ENCODE measurements at regions not wholly inside any gene's neighbourhood (a gene's known extent, or its start where the extent isn't known, plus 50 kb on each side); places are given as distances from the start of the nearest gene placed in this dataset.
"Not testable (repeated sequence)": the region's sequence is repeated elsewhere in the genome, so short reads cannot be mapped to it uniquely, and the experiment has no call there.

DNA sequence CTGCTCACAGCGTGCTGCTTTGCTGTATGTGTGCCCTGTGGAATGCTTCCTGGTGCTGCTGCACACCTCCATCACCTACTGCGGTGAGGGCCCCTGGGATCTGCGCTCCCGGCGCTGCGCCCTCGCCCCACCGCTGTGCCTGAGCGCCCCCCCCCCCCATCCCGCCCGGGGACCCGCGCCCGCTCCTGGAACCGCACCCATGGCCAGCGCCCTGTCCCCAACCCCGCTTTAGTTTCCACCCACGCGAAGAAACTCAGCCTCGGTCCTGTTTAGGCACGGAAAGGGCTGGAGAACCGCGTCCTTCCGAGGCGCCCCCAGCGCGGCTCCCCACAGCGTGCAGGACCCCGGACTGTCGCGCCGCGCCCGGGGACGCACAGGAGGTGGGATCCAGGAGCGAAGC, 265.5 kb downstream of the POTEB3 start:
- 65 to 68% (median 66%) methylated on average over 12 to 27 of the region's 36 CpGs; no CpG with 5 or more reads in 2 of the 5 donors for WGBS, 5 donors

DNA sequence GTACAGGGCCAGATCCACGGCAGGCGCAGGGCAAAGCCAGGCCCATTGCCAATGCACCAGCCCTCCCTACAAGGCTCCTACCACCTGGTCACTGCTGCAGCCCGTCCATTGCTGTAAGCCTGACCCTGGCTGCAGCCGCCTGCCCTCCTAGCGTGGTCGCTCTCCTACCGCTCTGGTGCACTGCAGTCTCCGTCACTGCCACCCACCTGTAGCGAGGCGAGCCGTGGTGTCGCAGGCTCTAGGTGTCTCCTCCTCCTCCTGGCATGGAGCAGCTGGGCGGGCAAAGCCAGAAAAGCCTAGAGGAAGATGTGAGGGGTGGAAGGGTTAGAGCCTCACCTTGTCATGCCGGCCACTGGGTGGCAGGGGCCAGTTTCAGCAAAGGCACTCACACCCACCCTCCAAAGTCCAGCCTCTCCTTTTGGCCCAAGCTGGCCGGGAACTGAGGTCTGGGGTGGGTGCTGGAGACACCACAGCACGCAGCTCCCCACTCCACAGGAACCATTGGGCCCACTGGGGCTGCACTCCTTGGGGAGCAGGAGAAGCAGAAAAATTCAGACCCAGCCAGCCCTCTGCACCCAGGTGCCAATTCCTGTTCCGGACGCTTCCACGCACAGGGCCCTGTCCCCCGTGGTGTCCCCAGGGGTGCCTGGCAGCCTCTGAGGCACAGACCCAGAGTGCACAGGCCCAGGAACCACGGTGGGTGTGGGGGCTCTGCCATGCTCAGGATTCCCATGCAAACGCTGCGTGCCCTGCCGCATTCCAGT, 285.3 kb upstream of the POTEB2 start:
- H3K27ac ChIP-seq; H3K9me3 ChIP-seq; DNase-seq; H3K4me3 ChIP-seq; H3K36me3 ChIP-seq; H3K4me1 ChIP-seq; H3K27me3 ChIP-seq; intact Hi-C loops (cut with DNase I; ENCODE audit: low total_unique reads): not testable (repeated sequence)
- 87 to 98% (median 92%) methylated on average over 3 to 13 of the region's 24 CpGs; no CpG with 5 or more reads in 1 of the 5 donors for WGBS, 5 donors

More for the DNA sequence above, 265.5 kb downstream of the POTEB3 start:
- H3K9me3 ChIP-seq; H3K4me1 ChIP-seq; H3K4me3 ChIP-seq; H3K27me3 ChIP-seq; DNase-seq; H3K36me3 ChIP-seq; H3K27ac ChIP-seq; intact Hi-C loops (cut with DNase I; ENCODE audit: low total_unique reads): not testable (repeated sequence)

DNA sequence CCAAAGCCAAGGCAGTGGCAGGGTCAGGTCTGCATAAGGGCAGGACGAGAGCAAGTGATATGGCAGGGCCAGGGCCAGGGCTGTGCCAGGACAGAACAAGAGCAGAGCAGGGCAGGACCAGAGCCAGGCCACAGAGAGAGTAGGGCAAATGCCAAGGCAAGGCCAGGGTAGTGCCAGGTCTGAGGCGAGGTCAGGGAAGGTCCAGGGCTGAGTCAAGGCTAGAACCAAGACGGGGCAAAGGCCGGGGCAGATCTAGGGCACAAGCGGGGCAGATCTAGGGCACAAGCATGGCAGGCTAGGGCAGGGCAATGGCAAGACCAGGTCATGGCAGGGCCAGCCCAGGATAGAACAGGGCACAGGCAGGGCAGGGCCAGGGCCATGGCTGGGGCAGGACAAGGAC, 282.0 kb upstream of the POTEB2 start:
- DNase-seq; H3K27ac ChIP-seq; H3K4me1 ChIP-seq; intact Hi-C loops (cut with DNase I; ENCODE audit: low total_unique reads); H3K9me3 ChIP-seq; H3K36me3 ChIP-seq; H3K27me3 ChIP-seq; H3K4me3 ChIP-seq: not testable (repeated sequence)
- 77 to 96% (median 87%) methylated on average over 4 of the region's 5 CpGs; no CpG with 5 or more reads in 2 of the 5 donors for WGBS, 5 donors

DNA sequence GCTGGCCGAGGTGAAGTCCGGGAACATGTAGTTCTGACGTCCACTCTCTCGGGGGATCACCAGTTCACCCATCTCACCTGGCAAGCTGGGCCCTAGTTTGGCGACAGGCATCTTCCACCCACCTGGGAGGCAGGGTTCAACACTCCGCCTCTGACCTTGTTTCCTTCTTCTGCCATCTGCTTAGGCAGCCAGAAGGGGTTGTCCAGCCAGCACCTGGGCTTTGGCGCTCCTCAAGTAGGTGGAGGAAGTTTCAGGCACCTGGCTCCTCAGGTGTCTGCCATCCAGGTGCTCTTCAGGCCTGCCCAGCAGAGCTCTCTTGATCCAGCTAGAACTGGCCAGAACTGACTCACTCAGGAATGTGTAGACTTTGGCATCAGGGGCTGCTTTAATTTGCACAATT, 267.8 kb upstream of the POTEB2 start:
- H3K4me3 ChIP-seq; H3K27ac ChIP-seq; intact Hi-C loops (cut with DNase I; ENCODE audit: low total_unique reads); DNase-seq; H3K27me3 ChIP-seq; H3K9me3 ChIP-seq; H3K36me3 ChIP-seq; H3K4me1 ChIP-seq: not testable (repeated sequence)
- 33% methylated on average over 1 of the region's 7 CpGs; no CpG with 5 or more reads in 4 of the 5 donors for WGBS, 5 donors

DNA sequence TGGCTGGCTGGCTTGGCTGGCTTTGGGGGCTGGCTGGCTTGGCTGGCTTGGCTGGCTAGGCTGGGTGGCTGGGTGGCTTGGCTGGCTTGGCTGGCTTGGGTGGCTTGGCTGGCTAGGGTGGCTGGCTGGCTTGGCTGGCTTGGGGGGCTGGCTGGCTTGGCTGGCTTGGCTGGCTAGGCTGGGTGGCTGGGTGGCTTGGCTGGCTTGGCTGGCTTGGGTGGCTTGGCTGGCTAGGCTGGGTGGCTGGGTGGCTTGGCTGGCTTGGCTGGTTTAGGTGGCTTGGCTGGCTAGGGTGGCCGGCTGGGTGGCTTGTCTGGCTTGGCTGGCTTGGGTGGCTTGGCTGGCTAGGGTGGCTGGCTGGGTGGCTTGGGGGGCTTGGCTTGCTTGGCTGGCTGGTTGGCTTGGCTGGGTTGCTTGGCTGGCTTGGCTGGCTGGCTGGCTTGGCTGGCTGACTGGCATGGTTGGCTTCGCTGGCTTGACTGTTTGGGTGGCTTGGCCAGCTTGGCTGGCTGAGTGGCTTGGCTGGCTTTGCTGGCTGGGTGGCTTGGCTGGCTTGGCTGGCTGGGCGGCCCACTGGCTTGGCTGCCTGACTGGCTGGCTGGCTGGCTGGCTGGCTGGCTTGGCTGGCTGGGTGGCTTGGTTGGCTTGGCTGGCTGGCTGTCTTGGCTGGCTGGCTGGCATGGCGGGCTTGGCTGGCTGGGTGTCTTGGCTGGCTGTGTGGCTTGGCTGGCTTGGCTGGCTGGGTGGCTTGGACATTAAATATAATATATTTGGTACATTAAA, 246.3 kb upstream of the POTEB2 start:
- DNase-seq = peak in 1 of 2 donors; percentile 24
- H3K4me3 ChIP-seq; H3K36me3 ChIP-seq; H3K27me3 ChIP-seq; H3K4me1 ChIP-seq; H3K27ac ChIP-seq; H3K9me3 ChIP-seq; intact Hi-C loops (cut with DNase I; ENCODE audit: low total_unique reads): not testable (repeated sequence)
- 0 to 44% (median 0%) methylated on average over 1 to 2 of the region's 4 CpGs for WGBS, 5 donors

DNA sequence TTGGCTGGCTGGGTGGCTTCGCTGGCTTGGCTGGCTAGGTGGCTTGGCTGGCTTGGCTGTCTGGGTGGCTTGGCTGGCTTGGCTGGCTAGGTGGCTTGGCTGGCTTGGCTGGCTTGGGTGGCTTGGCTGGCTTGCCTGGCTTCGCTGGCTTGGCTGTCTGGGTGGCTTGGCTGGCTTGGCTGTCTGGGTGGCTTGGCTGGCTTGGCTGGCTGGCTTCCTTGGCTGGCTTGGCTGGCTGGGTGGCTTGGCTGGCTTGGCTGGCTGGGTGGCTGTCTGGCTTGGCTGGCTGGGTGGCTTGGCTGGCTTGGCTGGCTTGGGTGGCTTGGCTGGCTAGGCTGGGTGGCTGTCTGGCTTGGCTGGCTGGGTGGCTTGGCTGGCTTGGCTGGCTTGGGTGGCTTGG, 245.7 kb upstream of the POTEB2 start:
- H3K4me3 ChIP-seq; H3K27ac ChIP-seq; H3K4me1 ChIP-seq; H3K9me3 ChIP-seq; H3K27me3 ChIP-seq; H3K36me3 ChIP-seq; intact Hi-C loops (cut with DNase I; ENCODE audit: low total_unique reads): not testable (repeated sequence)
- WGBS, 5 donors = 52 to 81% (median 72%) methylated on average over 1 to 2 of the region's 2 CpGs
- peak; percentile 3 to 33 for DNase-seq

DNA sequence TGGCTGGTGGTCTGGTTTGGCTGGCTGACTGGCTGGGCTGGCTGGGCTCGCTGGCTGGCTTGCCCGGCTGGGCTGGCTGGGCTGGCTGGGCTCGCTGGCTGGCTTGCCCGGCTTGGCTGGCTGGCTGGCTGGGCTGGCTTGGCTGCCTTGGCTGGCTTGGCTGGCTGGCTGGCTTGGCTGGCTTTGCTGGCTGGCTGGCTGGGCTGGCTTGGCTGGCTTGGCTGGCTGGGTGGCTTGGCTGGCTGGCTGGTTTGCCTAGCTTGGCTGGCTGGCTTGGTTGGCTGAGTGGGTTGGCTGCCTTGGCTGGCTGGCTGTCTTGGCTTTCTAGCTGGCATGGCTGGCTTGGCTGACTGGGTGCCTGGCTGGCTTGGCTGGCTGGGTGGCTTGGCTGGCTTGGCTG, 245.1 kb upstream of the POTEB2 start:
- H3K9me3 ChIP-seq; H3K4me1 ChIP-seq; H3K36me3 ChIP-seq; H3K27me3 ChIP-seq; intact Hi-C loops (cut with DNase I; ENCODE audit: low total_unique reads); DNase-seq; H3K27ac ChIP-seq; H3K4me3 ChIP-seq: not testable (repeated sequence)
- 65% methylated on average over 2 of the region's 4 CpGs; no CpG with 5 or more reads in 4 of the 5 donors for WGBS, 5 donors

DNA sequence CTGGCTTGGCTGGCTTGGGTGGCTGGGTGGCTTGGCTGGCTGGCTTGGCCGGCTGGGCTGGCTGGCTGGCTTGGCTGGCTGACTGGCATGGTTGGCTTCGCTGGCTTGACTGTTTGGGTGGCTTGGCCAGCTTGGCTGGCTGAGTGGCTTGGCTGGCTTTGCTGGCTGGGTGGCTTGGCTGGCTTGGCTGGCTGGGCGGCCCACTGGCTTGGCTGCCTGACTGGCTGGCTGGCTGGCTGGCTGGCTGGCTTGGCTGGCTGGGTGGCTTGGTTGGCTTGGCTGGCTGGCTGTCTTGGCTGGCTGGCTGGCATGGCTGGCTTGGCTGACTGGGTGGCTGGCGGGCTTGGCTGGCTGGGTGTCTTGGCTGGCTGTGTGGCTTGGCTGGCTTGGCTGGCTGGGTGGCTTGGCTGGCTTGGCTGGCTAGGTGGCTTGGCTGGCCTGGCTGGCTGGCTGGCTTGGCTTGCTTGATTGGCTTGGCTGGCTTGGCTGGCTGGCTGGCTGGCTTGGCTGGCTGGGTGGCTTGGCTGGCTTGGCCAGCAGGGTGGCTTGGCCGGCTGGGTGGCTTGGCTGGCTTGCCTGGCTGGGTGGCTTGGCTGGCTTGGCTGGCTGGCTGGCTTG, 244.2 kb upstream of the POTEB2 start:
- H3K4me1 ChIP-seq = not testable (repeated sequence)

DNA sequence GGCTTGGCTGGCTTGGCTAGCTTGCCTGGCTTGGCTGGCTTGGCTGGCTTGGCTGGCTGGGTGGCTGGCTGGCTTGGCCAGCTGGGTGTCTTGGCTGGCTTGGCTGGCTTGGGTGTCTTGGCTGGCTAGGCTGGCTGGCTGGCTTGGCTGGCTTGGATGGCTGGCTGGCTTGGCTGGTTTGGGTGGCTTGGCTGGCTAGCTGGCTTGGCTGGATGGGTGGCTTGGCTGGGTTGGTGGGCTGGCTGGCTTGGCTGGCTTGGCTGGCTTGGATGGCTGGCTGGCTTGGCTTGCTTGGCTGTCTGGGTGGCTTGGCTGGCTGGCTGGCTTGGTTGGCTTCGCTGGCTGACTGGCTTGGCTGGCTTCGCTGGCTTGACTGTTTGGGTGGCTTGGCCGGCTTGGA, 242.3 kb upstream of the POTEB2 start:
- H3K36me3 ChIP-seq; H3K4me3 ChIP-seq; H3K9me3 ChIP-seq; H3K27ac ChIP-seq; intact Hi-C loops (cut with DNase I; ENCODE audit: low total_unique reads); DNase-seq; H3K27me3 ChIP-seq; H3K4me1 ChIP-seq: not testable (repeated sequence)
- no CpG with 5 or more reads among the region's 3 CpGs for WGBS, 5 donors

More for the DNA sequence above, 244.2 kb upstream of the POTEB2 start:
- WGBS, 5 donors = 42 to 66% (median 65%) methylated on average over 3 to 5 of the region's 5 CpGs
- intact Hi-C loops (cut with DNase I; ENCODE audit: low total_unique reads); H3K4me3 ChIP-seq; H3K27me3 ChIP-seq; H3K9me3 ChIP-seq; H3K27ac ChIP-seq; H3K36me3 ChIP-seq: not testable (repeated sequence)
- DNase-seq = peak in 1 of 2 donors; percentile 42

DNA sequence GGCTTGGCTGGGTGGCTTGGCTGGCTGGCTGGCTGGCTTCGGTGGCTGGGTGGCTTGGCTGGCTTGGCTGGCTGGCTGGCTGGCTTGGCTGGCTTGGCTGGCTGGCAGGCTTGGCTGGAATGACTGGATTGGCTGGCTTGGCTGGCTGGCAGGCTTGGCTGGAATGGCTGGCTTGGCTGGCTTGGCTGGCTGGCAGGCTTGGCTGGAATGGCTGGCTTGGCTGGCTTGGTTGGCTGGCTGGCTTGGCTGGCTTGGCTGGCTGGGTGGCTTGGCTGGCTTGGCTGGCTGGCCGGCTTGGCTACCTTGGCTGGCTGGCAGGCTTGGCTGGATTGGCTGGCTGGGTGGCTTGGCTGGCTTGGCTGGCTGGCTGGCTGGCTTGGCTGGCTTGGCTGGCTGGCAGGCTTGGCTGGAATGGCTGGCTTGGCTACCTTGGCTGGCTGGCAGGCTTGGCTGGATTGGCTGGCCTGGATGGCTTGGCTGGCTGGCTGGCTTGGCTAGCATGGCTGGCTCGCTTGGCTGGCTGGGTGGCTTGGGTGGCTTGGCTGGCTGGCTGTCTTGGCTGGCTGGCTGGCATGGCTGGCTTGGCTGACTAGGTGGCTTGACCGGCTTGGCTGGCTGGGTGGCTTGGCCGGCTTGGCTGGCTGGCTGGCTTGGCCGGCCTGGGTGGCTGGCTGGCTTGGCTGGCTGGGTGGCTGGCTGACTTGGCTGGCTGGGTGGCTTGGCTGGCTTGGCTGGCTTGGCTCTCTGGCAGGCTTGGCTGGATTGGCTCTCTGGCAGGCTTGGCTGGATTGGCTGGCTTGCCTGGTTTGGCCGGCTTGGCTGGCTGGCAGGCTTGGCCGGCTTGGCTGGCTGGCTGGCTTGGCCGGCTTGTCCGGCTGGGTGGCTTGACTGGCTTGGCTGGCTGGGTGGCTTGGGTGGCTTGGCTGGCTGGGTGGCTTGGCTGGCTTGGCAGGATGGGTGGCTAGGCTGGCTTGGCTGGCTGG, 241.6 kb upstream of the POTEB2 start:
- intact Hi-C loops (cut with DNase I; ENCODE audit: low total_unique reads); H3K4me3 ChIP-seq; DNase-seq; H3K4me1 ChIP-seq; H3K9me3 ChIP-seq; H3K27ac ChIP-seq; H3K36me3 ChIP-seq; H3K27me3 ChIP-seq: not testable (repeated sequence)
- WGBS, 5 donors = 60 to 73% methylated on average over 1 of the region's 10 CpGs; no CpG with 5 or more reads in 3 of the 5 donors

DNA sequence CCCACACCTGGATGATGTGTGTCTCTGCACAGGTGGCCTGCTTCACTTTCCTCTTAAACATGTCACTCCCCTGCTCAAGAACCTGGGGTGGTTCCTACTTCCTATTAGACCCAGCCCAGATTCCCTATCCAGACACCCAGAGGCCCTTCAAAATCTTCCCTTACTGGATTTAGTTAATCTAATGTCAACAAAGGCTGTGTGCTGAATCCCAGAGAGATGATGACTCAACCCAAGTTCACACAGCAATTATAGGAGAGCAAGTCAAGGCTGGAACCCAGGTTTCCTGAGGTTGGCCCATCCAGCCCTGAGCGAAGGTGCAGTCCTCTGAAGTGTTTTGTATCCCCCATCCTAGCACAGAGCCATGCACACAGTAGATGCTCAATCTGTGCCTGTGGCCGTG, 230.5 kb upstream of the POTEB2 start:
- H3K36me3 ChIP-seq; H3K9me3 ChIP-seq; H3K27me3 ChIP-seq; H3K4me3 ChIP-seq; H3K4me1 ChIP-seq; DNase-seq; intact Hi-C loops (cut with DNase I; ENCODE audit: low total_unique reads); H3K27ac ChIP-seq: not testable (repeated sequence)
- no CpG with 5 or more reads among the region's 2 CpGs for WGBS, 5 donors

All from stomach (tissue), 8 donors.